Fibroblast of mammary gland (primary cell): ENCODE measurements at regions not wholly inside any gene's neighbourhood (a gene's known extent, or its start where the extent isn't known, plus 50 kb on each side); places are given as distances from the start of the nearest gene placed in this dataset.

ENCODE experiments used
- DNase-seq: peaks from one replicate; pipeline ENCODE4 v3.0.0-alpha.2; 2010; ENCODE audit warnings: low read depth
- H3K4me3 ChIP-seq: 2 replicates; pipeline ENCODE4 v1.5.1; 2011; ENCODE audit warnings: low read depth, mild to moderate bottlenecking, low read length, moderate library complexity; ENCODE audit not compliant: control insufficient read depth
- CTCF ChIP-seq: conservative IDR thresholded peaks from 2 replicates; pipeline ENCODE4 v1.5.1; 2011; ENCODE audit warnings: low read depth, low read length, inconsistent platforms; ENCODE audit not compliant: control insufficient read depth, insufficient read depth

DNA sequence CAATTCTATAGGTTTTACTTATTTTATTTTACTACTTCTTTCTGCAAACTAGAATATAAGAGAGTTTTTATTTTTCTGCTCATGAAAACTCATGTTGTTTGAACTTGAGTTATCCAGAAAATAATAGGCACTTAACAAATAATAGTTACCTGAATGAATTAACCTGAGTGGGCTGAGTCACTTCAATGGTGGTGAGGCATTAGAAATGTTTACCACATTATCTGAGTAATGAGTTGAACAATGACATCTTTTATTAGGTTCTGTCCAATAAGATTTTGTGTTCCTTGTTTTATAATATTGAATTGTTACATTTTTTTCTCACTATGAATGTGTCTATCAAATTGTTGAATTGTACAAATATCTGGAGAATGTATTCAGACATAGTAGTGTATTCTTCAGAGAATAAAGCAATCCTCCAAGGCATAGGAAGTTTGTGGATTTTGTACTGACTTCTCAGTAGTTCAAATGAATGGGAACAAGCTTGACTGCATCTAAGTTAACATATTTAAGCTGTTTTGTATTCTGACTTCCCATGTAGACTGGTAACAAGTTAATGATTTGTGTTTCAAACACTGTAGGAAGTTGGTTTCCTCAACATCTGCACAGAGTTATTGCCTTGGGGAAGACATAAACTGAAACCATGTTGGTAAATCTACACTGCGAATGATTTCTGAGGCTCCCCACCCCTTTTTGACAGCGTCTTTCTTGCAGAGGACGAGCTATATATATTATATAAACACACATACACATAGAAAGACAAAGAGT lies 1808.9 kb upstream of the TENM3 start:
- no peak for DNase-seq
- no peak for TF ChIP-seq CTCF
- no peak overlapping the region for H3K4me3 ChIP-seq

DNA sequence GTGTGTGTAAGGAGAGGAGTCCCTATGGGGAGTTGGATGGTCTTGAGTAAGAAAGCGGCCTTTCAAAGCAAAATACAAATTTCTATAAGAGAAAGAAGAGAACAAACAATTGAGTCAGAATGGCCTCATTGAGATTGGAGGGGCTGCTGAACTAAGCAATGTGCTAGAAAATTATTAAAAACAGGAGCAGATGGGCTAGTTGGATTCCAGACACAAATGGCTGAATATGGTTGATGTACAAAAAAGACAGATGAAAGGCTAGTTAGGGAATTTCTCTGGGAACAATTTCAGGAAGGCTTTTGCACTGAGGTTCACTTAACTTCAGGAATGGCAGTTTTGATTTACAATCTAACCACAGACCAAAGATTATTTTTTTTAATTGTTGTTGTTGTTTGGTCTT lies 1806.8 kb upstream of the TENM3 start:
- no peak overlapping the region for H3K4me3 ChIP-seq
- no peak for TF ChIP-seq CTCF
- no peak for DNase-seq

DNA sequence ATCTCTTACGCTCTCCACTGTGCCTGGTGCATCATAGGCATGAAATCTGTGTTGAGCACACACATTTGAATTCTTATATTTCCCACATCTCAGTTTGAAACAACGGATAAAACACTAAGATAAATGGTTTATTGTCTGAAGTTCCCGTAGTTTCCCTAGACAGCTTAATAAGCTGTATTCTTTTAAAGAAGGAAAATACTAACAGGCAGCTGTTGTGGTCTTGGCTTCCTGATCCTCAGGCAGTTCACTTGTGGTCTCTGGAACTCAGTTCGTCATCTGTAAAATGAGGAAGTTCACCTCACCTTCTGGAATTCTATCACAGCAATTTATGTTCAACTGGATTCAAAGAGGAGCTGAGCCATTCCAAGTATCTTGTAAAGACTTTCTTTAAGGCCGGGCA lies 1805.6 kb upstream of the TENM3 start:
- TF ChIP-seq CTCF: no peak
- DNase-seq: no peak
- H3K4me3 ChIP-seq: no peak overlapping the region

- H3K4me3 ChIP-seq: no peak overlapping the region
- no peak for TF ChIP-seq CTCF
- no peak for DNase-seq
Measured at GRCh38 chr4:180448306-180448705, 1794.9 kb upstream of the TENM3 start.

DNA sequence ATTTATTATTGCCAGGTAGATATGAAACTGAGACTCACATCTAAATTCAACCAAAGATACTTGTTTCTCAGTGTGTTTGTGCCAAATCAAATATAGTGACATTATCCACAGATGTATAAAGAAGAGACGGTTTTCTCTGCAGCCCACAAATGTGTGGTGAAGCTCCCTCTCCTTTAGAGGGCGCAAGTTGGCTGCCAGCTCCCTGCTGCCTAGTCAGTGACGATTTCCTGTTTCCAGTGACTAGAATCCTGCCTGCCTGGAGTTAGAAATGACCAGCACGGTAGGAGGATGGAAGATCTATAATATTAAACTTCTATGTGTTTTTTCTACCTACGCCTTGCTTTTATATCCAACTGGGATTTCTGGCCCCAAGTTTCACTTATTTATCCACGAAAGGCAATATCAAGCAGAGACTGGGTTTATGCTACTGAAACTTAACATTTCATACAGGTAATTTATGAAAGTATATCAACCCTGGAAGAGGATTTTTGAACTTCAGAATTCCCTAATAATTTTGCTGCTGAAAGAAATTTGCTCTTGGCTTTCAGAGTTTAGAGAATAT lies 1793.7 kb upstream of the TENM3 start:
- peak; percentile 22 for TF ChIP-seq CTCF
- DNase-seq: no peak
- no peak overlapping the region for H3K4me3 ChIP-seq

GRCh38 chr4:180455226-180455625 lies 1788.0 kb upstream of the TENM3 start:
- H3K4me3 ChIP-seq: no peak overlapping the region
- DNase-seq: no peak
- TF ChIP-seq CTCF: no peak
